ENCODE measurements at regions not wholly inside any gene's neighbourhood (a gene's known extent, or its start where the extent isn't known, plus 50 kb on each side); places are given as distances from the start of the nearest gene placed in this dataset.

DNA sequence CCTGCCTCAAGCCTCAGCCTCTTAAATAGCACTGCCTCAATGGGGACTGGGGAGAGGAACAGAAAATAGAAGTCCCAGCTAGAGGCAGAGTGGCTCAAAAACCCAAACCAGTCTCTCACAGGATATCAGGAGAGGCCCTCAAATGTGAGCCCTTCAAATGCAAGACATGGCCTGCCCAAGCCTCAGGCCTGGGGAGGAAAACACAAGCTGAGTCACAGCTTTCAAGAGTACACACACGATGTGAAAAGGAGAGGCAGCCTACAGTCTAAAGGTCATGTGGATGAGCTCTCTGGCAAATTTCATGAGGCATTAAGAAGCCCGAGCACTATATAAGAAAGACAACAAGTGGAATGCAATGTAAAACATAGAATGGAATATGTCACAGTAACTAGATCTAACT is 316.6 kb upstream of the MEX3C start (continued):
- TF ChIP-seq RXRA (IDR thresholded peaks at IDR 0.05; ENCODE audit: insufficient read depth, low read depth, low read length) (no peak), NANOG (IDR thresholded peaks at IDR 0.05; ENCODE audit: insufficient read depth, low read depth, low read length, poor library complexity, severe bottlenecking) (no peak), RNF2 (IDR thresholded peaks at IDR 0.05; ENCODE audit: borderline replicate concordance, low read depth, low read length, missing control alignments, poor library complexity, severe bottlenecking) (no peak), FOSL1 (IDR thresholded peaks at IDR 0.05; ENCODE audit: insufficient read depth, low read depth, low read length) (no peak)
